ENCODE measurements at regions not wholly inside any gene's neighbourhood (a gene's known extent, or its start where the extent isn't known, plus 50 kb on each side); places are given as distances from the start of the nearest gene placed in this dataset. TPM values are rescaled to one million over a fixed set of nuclear protein-coding genes. Genes with fewer than 3 reads are reported as not detected.

DNA sequence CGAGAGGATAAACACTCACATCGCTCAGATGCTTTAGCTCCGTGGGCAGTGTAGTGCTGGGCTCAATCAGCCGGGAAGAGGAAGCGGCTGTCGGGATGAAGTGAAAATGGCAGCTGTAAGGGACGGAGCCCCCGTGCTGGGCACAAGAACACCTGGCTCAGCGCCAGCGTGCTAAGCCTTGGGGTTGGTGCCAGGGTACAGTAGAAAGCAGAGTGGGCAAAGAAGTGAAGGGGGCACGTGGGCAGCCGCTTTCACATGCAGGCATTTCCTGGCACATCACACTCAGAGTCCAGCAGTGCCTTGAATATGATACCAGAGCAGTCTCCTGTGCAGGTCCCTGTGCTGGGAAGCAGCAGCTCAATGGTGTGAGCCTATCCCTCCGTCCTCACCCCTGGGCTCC, 51.1 kb upstream of the FOXF1 start (continued):
- TF ChIP-seq, protein P1, sequence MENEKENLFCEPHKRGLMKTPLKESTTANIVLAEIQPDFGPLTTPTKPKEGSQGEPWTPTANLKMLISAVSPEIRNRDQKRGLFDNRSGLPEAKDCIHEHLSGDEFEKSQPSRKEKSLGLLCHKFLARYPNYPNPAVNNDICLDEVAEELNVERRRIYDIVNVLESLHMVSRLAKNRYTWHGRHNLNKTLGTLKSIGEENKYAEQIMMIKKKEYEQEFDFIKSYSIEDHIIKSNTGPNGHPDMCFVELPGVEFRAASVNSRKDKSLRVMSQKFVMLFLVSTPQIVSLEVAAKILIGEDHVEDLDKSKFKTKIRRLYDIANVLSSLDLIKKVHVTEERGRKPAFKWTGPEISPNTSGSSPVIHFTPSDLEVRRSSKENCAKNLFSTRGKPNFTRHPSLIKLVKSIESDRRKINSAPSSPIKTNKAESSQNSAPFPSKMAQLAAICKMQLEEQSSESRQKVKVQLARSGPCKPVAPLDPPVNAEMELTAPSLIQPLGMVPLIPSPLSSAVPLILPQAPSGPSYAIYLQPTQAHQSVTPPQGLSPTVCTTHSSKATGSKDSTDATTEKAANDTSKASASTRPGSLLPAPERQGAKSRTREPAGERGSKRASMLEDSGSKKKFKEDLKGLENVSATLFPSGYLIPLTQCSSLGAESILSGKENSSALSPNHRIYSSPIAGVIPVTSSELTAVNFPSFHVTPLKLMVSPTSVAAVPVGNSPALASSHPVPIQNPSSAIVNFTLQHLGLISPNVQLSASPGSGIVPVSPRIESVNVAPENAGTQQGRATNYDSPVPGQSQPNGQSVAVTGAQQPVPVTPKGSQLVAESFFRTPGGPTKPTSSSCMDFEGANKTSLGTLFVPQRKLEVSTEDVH (IDR thresholded peaks at IDR 0.05; ENCODE audit: low read depth, partially characterized antibody) = no peak

Small RNA genes lying in the stretch of these regions (small RNA-seq; reads per million reads assigned to genes)
- not detected for gene RF00019

All from GM12878 (cell line).